Skin of body (tissue), 1 donor: ENCODE measurements at regions not wholly inside any gene's neighbourhood (a gene's known extent, or its start where the extent isn't known, plus 50 kb on each side); places are given as distances from the start of the nearest gene placed in this dataset.

Experiments used
- DNase-seq: peaks from one replicate; lab custom pipeline; 2025; lab: John Stamatoyannopoulos, UW

DNA sequence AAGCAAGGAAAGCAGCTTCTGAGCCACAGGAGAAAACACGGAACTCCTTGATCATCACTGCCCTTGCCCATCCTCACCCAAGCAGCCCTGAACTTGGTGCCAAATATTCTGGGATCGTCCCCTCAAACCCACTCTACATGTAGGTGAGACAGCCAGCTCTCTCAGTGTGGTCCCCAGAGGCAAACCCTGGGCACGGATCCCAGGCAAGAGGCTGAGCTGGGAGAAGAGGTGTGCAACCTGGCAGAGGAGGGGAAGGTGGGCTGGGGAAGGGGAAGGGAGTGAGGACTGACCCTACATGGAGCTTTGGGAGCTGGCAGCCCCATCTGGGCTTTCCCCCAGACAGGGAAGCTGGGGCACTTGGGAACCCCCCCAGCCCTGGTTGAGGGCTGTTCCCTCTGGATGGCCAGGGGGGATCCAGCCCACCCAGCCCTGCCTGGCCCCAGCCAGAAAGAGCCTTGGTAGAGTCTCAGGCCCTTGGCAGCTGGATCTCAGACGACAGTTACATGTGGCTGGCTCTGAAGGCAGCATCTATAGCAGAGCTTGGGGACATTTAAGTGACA lies 186.2 kb upstream of the CST7 start:
- no peak for DNase-seq

GRCh38 chr20:24763386-24764026 lies 185.6 kb upstream of the CST7 start:
- DNase-seq: no peak

GRCh38 chr20:24764027-24764793 lies 184.9 kb upstream of the CST7 start:
- no peak for DNase-seq

DNA sequence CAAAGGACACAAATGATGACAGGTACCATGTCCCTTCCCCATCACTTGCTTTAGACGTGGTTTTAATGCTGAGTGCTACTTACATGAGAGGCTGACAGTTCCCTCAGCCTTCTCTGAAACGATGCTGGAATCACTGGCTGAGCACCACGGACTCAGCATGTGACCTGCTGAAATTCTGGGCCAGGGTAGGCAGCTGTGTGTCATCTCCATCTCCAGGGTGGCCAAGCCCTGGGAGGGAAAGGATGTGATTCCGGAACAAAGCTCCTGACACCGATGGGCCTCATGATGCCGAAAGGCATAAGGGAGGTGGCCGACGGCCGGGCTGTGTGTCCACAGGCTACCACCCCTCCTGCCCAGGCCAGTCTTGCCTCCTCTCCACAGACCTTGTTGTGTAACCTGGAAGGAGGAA lies 184.3 kb upstream of the CST7 start:
- no peak for DNase-seq

- no peak for DNase-seq
Measured at GRCh38 chr20:24765316-24766142, 183.5 kb upstream of the CST7 start.

- no peak for DNase-seq
Measured at GRCh38 chr20:24766143-24766527, 182.9 kb upstream of the CST7 start.

GRCh38 chr20:24766826-24767622 lies 182.0 kb upstream of the CST7 start:
- DNase-seq: no peak

DNA sequence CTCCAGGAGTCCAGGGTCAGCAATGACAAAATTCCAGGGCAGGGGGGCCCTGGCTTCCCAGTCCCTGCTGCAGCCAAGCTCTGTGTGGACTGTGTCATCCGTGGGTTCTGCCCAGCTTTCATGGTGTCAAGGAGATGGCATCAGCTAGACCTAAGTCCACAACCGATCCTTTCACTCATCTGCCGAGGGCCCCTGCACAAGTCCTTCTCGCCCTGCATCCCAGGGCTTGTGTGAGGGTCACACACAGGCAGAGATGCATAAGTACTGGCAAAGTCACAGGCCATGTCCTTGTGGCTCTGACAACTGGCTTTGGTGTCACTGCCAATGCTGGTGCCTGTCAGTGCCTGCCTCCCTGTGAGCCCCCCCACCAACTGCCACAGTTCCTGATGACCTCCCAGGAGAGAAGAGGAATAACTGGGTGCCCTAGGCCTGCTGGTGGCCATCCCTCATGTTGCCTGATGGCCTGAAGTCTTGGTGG lies 181.4 kb upstream of the CST7 start:
- DNase-seq: no peak

GRCh38 chr20:24768201-24768636 lies 180.8 kb upstream of the CST7 start:
- DNase-seq: no peak

DNA sequence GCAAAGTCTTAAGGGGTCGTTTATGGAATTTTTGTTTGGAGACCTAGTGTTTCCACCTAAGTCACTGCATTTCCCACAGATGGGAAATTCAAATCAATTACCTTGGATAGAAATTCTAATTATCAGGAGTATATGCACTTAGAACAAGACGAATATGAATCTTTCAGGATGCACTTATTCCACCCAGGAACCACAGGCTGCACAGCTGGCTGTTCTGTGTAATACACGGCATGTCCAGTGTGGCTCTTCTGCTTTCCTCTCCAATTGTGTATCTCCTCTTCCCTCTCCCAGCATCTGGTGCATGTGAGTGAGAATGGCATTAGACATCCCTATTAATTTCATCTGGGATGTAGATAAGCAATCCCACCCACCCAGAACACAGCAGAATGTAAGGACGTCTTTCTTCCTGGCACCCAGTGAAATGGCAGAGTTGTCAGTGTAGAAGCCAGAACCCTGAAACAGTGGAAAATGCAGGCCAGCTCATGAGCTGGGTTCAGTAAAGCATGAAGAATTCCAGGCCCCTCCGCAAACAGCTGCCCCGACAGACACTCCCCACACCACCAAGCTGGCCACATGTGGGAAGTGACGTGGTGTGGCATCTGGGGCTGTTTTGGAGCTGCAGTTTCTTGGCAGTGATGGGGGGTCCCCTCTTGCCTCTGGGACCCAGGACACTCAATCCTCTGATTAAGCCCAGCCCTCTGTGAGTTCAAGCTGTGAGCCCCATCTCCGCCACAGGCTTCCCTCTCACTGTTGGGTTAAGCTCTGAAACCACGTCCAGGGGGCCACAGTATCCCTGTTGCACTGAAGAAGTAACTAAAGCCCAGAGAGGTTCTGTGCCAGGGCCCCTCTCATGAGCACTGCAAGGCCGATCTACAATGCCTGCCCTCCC lies 180.1 kb upstream of the CST7 start:
- DNase-seq: no peak

- no peak for DNase-seq
Measured at GRCh38 chr20:24769878-24770627, 179.0 kb upstream of the CST7 start.

DNA sequence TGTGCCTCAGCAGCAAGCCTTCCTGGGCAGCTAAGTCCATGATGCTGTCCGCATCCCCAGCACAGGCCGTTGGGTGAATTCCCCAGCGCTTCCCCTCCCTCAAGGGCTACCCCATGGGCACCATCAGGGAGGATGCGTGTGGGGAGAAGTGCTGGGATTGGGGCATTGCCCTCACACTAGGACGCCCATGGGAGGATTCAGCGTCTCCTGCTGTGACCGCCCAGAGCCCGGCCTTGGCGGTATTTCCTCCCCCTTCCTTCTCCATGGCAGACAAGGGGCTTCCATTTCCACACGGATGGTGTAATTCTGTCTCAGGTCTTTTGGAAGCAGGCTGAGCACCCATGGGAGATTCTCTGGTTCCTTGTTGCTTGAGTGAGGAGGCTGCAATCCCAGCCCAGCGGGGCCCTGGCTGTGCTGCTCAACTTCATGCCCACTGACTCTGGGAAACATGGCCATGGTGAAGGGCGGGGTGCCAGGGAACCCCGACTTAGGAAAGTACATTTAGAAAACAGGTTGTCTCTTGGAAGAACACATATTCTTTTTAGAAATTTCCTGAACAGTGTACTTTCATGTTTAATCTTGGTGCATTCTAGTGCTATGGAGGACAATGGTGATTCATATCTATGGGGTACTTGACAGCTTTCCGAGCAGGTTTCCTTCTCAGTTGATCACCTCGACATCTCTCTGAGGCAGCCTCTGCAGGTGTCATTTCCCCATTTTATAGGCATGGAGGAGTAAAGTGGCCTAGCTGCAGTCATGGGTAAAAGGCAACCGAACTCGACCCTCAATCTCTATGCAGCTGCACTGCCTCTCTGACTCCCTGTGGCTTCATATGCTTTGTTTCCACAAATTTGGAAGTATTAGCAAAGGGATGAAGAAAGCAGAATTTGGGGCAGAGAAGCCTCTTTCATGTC lies 178.2 kb upstream of the CST7 start:
- no peak for DNase-seq

GRCh38 chr20:24771542-24772061 lies 177.5 kb upstream of the CST7 start:
- DNase-seq: no peak

DNA sequence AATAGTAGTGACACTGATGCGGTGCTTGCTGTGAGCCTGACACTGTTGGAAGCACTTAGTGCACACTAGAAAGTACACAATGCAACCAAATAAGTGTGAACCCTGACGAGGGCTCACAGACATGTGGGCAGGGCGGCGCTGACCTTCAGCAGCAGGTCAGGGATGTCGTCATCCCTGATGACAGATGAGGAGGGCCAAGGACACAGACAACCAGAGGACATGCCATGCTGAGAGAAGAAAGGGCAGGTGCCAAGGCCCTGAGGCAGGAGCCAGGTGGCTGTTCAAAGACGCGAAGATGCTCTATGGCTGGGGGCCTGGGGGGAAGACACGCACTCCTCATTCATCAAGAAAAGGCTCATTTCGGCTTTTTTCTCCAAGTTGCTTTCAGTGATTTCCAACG lies 176.4 kb upstream of the CST7 start:
- no peak for DNase-seq

DNA sequence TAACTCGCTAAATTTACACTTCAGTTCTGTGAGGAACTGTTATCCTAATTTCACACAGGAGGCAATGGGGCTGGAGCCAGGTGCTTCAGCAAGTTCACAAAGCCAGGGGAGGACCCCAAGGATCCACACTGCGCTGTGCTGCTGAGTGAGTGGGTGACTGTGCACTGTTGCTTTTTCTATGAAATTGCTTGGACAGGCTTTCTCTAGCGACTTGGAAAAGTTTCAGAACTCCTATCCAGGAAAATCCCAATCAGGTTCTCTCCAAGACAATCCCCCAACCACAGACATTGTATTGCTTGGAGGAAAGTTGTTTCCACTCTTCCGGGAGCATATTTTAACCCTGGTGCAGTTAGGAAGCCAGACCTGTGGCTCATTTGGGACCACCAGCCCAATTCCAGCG lies 175.9 kb upstream of the CST7 start:
- DNase-seq: no peak

DNA sequence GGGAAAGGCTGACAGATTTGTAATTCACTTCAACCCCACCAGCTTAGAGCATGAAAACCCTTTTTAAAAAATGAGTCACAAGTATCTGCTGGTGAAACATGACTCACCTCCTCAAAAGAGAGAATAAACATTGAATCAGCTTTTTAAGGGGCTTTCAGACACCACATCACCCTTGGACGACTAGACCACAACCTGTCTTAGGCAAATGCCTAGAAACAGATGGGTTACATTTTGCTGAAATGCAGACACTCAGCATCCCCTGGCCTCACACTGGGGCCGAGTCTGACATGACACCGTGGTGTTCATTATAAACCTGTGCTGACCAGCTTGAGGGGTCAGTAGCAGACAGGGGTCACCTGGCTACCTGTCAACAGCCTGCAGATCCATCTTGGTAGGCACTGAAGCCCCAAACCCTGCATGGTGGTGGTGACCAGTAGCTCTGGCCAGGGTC lies 175.3 kb upstream of the CST7 start:
- no peak for DNase-seq

GRCh38 chr20:24775966-24776365 lies 173.1 kb upstream of the CST7 start:
- no peak for DNase-seq

- no peak for DNase-seq
Measured at GRCh38 chr20:24776755-24777271, 172.3 kb upstream of the CST7 start.
